ENCODE measurements at regions not wholly inside any gene's neighbourhood (a gene's known extent, or its start where the extent isn't known, plus 50 kb on each side); places are given as distances from the start of the nearest gene placed in this dataset.

GRCh38 chr16:79915761-79916160, 315.2 kb upstream of the MAF start:
- TF ChIP-seq POLR2AphosphoS5 (IDR thresholded peaks at IDR 0.05; ENCODE audit: low read depth, low read length) (no peak), POLR2A (IDR thresholded peaks at IDR 0.05; ENCODE audit: low read depth, low read length) (no peak)
